Peyer's patch (tissue), 4 donors: ENCODE measurements at regions not wholly inside any gene's neighbourhood (a gene's known extent, or its start where the extent isn't known, plus 50 kb on each side); places are given as distances from the start of the nearest gene placed in this dataset.

Source experiments
- DNase-seq, 3 donors: peaks; one replicate each; pipeline ENCODE4 v3.0.0-alpha.2; 2017 to 2019
- H3K27ac ChIP-seq, 4 donors: fragments of 200-600 bp; sonication (generic); one replicate each; pipeline ENCODE4 v1.5.1; 2016 to 2019
- H3K27me3 ChIP-seq, 2 donors: fragments of 200-600 bp; sonication (generic); one replicate each; pipeline ENCODE4 v1.5.1; 2019
- H3K36me3 ChIP-seq, 3 donors: fragments of 200-600 bp; sonication (generic); one replicate each; pipeline ENCODE4 v1.5.1; 2016 to 2019
- H3K4me1 ChIP-seq, 4 donors: fragments of 200-600 bp; sonication (generic); one replicate each; pipeline ENCODE4 v1.5.1; 2016 to 2019
- H3K4me3 ChIP-seq, 4 donors: fragments of 200-600 bp; sonication (generic); 1 replicate in 3 of 4; 2 replicates in 1 of 4; pipeline ENCODE4 v1.5.1; 2016 to 2019; ENCODE audit warnings: mild to moderate bottlenecking in 1 of 4
- H3K9me3 ChIP-seq, 4 donors: fragments of 200-600 bp; sonication (generic); one replicate each; pipeline ENCODE4 v1.5.1; 2016 to 2019; ENCODE audit warnings: mild to moderate bottlenecking in 1 of 4
- CTCF ChIP-seq, 6 experiments: fragments of 450-650 bp in 4 of 6; fragments of 200-600 bp in 2 of 6; sonication (generic) in 1 of 6; IDR thresholded peaks; one replicate each; pipeline ENCODE4 v1.5.1; 2017 to 2019; ENCODE audit warnings: antibody characterized with exemption in 6 of 6, mild to moderate bottlenecking in 3 of 6, moderate library complexity in 1 of 6
- POLR2A ChIP-seq, 2 donors: fragments of 450-650 bp; IDR thresholded peaks; one replicate each; pipeline ENCODE4 v1.5.1; 2017; ENCODE audit warnings: antibody characterized with exemption in 2 of 2, mild to moderate bottlenecking in 2 of 2, moderate library complexity in 2 of 2

- Histone ChIP-seq H3K4me1 (peaks cover 0 to 5% (median 0%) of the 10 kb centered on the region in 4 donors), H3K36me3 (no peaks in the 10 kb centered on the region), H3K27me3 (no peaks in the 10 kb centered on the region), H3K4me3 (peak overlapping the region in 1 of 4 donors; percentile 32), H3K9me3 (no peaks in the 10 kb centered on the region), H3K27ac (peak overlapping the region in 2 of 4 donors; percentile 35 to 40)
- no peak for DNase-seq
- TF ChIP-seq CTCF (IDR thresholded peaks at IDR 0.05) (no peak), POLR2A (IDR thresholded peaks at IDR 0.05) (no peak)
Measured at GRCh38 chrX:39936886-39937770, 160.6 kb downstream of the BCOR start.

GRCh38 chrX:39938466-39938865 is 159.3 kb downstream of the BCOR start:
- no peak for TF ChIP-seq POLR2A (IDR thresholded peaks at IDR 0.05)
- no peak for TF ChIP-seq CTCF (IDR thresholded peaks at IDR 0.05)
- no peak for DNase-seq
- Histone ChIP-seq H3K27me3 (no peaks in the 10 kb centered on the region), H3K4me1 (peaks cover 0 to 5% (median 0%) of the 10 kb centered on the region in 4 donors), H3K4me3 (no peak overlapping the region), H3K27ac (no peak overlapping the region), H3K9me3 (peaks cover 0 to 4% (median 0%) of the 10 kb centered on the region in 4 donors), H3K36me3 (no peaks in the 10 kb centered on the region)

GRCh38 chrX:39939678-39940077 is 158.1 kb downstream of the BCOR start:
- no peak for DNase-seq
- H3K4me1 ChIP-seq = peaks cover 0 to 5% (median 0%) of the 10 kb centered on the region in 4 donors
- H3K27me3 ChIP-seq = no peaks in the 10 kb centered on the region
- no peak for TF ChIP-seq POLR2A (IDR thresholded peaks at IDR 0.05)
- no peak for TF ChIP-seq CTCF (IDR thresholded peaks at IDR 0.05)
- H3K27ac ChIP-seq = no peak overlapping the region
- H3K9me3 ChIP-seq = peaks cover 0 to 5% (median 0%) of the 10 kb centered on the region in 4 donors
- H3K4me3 ChIP-seq = no peak overlapping the region
- H3K36me3 ChIP-seq = no peaks in the 10 kb centered on the region

GRCh38 chrX:39941332-39941920 is 156.3 kb downstream of the BCOR start:
- H3K27ac ChIP-seq = no peak overlapping the region
- TF ChIP-seq POLR2A (IDR thresholded peaks at IDR 0.05) (no peak), CTCF (IDR thresholded peaks at IDR 0.05) (no peak)
- H3K4me3 ChIP-seq = no peak overlapping the region
- H3K36me3 ChIP-seq = no peaks in the 10 kb centered on the region
- H3K4me1 ChIP-seq = peaks cover 0 to 5% (median 0%) of the 10 kb centered on the region in 4 donors
- H3K9me3 ChIP-seq = peaks cover 0 to 5% (median 0%) of the 10 kb centered on the region in 4 donors
- DNase-seq = no peak
- H3K27me3 ChIP-seq = no peaks in the 10 kb centered on the region

GRCh38 chrX:39944416-39944815 is 153.3 kb downstream of the BCOR start:
- H3K4me1 ChIP-seq = no peaks in the 10 kb centered on the region
- H3K9me3 ChIP-seq = peaks cover 0 to 5% (median 0%) of the 10 kb centered on the region in 4 donors
- no peak overlapping the region for H3K4me3 ChIP-seq
- TF ChIP-seq CTCF (IDR thresholded peaks at IDR 0.05) (no peak), POLR2A (IDR thresholded peaks at IDR 0.05) (no peak)
- no peak overlapping the region for H3K27ac ChIP-seq
- no peaks in the 10 kb centered on the region for H3K27me3 ChIP-seq
- no peak for DNase-seq
- H3K36me3 ChIP-seq = no peaks in the 10 kb centered on the region
